ENCODE measurements at regions not wholly inside any gene's neighbourhood (a gene's known extent, or its start where the extent isn't known, plus 50 kb on each side); places are given as distances from the start of the nearest gene placed in this dataset.

DNA sequence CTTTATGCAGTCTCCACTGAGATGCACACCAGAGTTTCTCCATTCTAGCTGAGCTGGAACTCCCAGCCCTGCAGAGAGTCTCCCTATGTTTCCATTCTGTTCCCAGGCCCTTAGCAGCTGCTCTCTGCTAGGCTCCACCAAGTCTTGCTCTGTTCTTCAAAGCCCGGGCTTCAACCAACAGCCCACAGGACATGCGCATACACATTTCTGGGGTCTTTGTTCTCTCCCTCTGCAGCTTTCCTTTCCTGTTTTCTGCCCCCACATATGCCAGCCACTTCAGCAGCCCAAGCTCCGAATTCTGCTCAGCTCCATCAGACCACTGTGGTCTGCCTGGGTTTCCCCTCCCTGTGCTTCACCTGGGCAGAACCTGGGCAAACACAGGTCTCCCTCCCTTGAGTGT, 205.9 kb downstream of the CBLN1 start:
- TF ChIP-seq POLR2A (IDR thresholded peaks at IDR 0.05) (no peak), EP300 (IDR thresholded peaks at IDR 0.05) (no peak)
- TF ChIP-seq, protein P1, sequence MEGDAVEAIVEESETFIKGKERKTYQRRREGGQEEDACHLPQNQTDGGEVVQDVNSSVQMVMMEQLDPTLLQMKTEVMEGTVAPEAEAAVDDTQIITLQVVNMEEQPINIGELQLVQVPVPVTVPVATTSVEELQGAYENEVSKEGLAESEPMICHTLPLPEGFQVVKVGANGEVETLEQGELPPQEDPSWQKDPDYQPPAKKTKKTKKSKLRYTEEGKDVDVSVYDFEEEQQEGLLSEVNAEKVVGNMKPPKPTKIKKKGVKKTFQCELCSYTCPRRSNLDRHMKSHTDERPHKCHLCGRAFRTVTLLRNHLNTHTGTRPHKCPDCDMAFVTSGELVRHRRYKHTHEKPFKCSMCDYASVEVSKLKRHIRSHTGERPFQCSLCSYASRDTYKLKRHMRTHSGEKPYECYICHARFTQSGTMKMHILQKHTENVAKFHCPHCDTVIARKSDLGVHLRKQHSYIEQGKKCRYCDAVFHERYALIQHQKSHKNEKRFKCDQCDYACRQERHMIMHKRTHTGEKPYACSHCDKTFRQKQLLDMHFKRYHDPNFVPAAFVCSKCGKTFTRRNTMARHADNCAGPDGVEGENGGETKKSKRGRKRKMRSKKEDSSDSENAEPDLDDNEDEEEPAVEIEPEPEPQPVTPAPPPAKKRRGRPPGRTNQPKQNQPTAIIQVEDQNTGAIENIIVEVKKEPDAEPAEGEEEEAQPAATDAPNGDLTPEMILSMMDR (IDR thresholded peaks at IDR 0.05) = no peak
- Histone ChIP-seq H3K9me3 (no peaks in the 10 kb centered on the region), H3K4me1 (no peaks in the 10 kb centered on the region), H3K27me3 (no peaks in the 10 kb centered on the region), H3K36me3 (no peaks in the 10 kb centered on the region), H3K4me3 (no peak overlapping the region), H3K27ac (no peak overlapping the region)
- 68% methylated on average over 3 of the region's 3 CpGs for WGBS
- no peak for DNase-seq (ENCODE audit: low spot score in 2 of 2)

DNA sequence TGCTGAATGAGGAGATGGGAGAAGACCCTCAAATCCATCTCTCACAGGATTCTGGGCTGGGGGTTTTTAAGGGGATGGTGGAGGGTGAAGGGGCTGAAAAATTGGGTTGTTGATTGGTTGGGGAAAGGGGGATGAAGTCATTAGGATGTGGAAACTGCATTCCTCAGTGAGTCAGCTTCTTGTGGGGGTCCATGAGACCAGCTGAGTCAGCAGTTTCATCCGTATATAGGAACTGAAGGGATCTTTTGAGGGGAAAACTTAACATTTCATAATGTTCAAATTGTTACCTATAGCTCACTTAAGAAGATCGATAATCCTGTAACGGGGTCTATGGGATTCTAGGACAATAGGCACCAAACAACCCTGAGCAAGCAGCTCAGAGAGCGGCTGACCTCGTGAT, 213.4 kb downstream of the CBLN1 start:
- Histone ChIP-seq H3K27me3 (no peaks in the 10 kb centered on the region), H3K4me3 (no peak overlapping the region), H3K36me3 (no peaks in the 10 kb centered on the region), H3K27ac (no peak overlapping the region), H3K9me3 (no peaks in the 10 kb centered on the region), H3K4me1 (no peaks in the 10 kb centered on the region)
- no peak for TF ChIP-seq POLR2A (IDR thresholded peaks at IDR 0.05)
- TF ChIP-seq POLR2AphosphoS5 (IDR thresholded peaks at IDR 0.05) = no peak
- TF ChIP-seq, protein P1 (IDR thresholded peaks at IDR 0.05) = no peak
- no peak for TF ChIP-seq EP300 (IDR thresholded peaks at IDR 0.05)
- DNase-seq (ENCODE audit: low spot score in 2 of 2) = no peak
- WGBS = 84% methylated on average over 5 of the region's 5 CpGs

DNA sequence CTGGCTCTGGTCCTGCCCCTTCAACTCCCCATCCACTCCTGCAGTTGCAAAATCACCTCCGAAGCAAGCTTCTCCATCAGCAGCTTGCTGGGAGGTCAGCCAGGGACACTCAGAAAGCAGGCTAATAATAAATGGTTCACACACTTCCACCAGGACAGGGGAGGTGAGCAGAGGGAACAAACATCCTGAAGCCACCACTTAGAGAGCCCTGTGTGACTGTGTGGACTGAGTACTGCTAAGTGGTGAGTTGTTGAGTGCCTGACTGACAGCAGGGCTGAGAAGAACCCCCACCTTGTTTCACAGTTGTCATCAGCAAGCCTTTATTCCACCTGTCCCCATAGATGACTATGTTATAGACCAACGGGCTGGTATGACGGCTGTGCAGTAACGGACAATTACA, 213.9 kb downstream of the CBLN1 start:
- 63% methylated on average over 4 of the region's 4 CpGs for WGBS
- Histone ChIP-seq H3K36me3 (no peaks in the 10 kb centered on the region), H3K27ac (no peak overlapping the region), H3K4me1 (no peaks in the 10 kb centered on the region), H3K27me3 (no peaks in the 10 kb centered on the region), H3K4me3 (no peak overlapping the region), H3K9me3 (no peaks in the 10 kb centered on the region)
- no peak for TF ChIP-seq EP300 (IDR thresholded peaks at IDR 0.05)
- no peak for DNase-seq (ENCODE audit: low spot score in 2 of 2)

DNA sequence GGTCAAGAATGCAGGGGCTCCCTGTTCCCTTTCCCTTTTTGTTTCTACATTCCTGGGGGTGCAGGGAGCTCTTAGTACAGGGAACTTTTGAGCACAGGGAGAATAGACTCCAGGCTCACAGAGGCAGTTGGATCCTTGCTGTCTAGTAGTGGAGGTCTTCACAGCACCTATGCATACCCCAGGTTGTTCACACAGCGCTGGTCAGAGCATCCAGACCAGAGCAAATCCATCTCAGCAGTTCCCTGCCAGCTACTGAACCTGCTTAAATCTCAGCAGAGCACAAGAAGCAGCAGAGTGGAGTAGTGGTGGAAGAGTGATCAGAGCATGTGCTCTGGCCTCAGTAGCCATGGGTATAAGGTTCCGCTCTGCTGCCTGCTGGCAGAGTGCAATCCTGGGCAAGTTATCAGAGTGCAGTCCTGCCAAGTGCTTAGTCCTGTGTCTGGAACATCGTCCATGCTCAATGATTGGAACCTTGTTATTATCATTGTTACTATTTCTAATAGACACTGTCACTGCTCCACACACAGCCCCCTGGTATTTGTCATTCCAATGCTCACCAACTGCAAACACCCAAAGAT, 220.4 kb downstream of the CBLN1 start:
- Histone ChIP-seq H3K27ac (no peak overlapping the region), H3K9me3 (no peaks in the 10 kb centered on the region), H3K36me3 (no peaks in the 10 kb centered on the region), H3K27me3 (no peaks in the 10 kb centered on the region), H3K4me1 (no peaks in the 10 kb centered on the region), H3K4me3 (no peak overlapping the region)
- DNase-seq (ENCODE audit: low spot score in 2 of 2) = no peak
- 80% methylated on average over 3 of the region's 3 CpGs for WGBS
- TF ChIP-seq EP300 (IDR thresholded peaks at IDR 0.05) (no peak), POLR2A (IDR thresholded peaks at IDR 0.05) (no peak), POLR2AphosphoS5 (IDR thresholded peaks at IDR 0.05) (no peak)
- TF ChIP-seq, protein P1 (IDR thresholded peaks at IDR 0.05) = no peak

DNA sequence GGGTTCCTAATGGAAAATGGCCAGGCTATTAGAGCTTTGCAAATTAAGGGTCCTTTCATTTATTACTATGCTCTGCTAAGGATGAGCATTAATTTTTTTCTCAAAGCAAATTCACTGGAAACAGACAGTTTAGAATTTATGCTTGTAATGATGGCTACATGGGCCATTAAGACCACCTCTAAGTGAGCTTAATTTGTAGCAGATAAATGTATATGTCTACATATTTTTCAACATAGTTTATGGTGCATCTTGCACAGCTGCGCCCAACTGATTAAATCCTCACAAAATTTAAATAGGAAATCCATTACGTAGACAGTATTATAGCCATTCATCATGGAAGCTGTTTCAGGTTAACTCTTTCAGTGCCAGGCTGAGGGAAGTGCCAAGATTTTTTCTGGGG, 220.9 kb downstream of the CBLN1 start:
- H3K4me1 ChIP-seq = no peaks in the 10 kb centered on the region
- no peak overlapping the region for H3K4me3 ChIP-seq
- no peak for DNase-seq (ENCODE audit: low spot score in 2 of 2)
- H3K9me3 ChIP-seq = no peaks in the 10 kb centered on the region
- no peaks in the 10 kb centered on the region for H3K36me3 ChIP-seq
- no peaks in the 10 kb centered on the region for H3K27me3 ChIP-seq
- 18% methylated on average over 2 of the region's 2 CpGs for whole genome bisulfite sequencing
- no peak overlapping the region for H3K27ac ChIP-seq
- TF ChIP-seq POLR2AphosphoS5 (IDR thresholded peaks at IDR 0.05) (no peak), EP300 (IDR thresholded peaks at IDR 0.05) (no peak), POLR2A (IDR thresholded peaks at IDR 0.05) (no peak)
- TF ChIP-seq, protein P1 (IDR thresholded peaks at IDR 0.05) = no peak

DNA sequence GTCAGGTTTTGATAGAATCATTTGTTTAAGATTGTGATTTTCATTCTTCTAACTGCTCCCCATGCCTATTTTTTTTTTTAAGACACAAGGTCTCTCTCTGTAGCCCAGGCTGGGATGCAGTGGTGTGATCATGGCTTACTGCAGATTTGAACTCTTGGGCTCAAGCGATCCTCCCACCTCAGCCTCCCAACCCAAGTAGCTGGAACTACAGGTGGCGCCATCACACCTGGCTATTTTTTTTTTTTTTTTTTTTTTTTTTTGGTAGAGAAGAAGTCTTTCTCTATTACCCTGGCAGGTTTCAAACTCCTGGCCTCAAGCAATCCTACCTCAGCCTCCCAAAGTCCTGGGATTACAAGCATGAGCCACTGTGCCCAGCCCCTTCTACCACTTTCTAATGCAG, 223.3 kb downstream of the CBLN1 start:
- no peaks in the 10 kb centered on the region for H3K4me1 ChIP-seq
- 69% methylated on average over 2 of the region's 2 CpGs for WGBS
- no peak for DNase-seq (ENCODE audit: low spot score in 2 of 2)
- H3K4me3 ChIP-seq = no peak overlapping the region
- TF ChIP-seq, protein P1 (IDR thresholded peaks at IDR 0.05) = no peak
- TF ChIP-seq POLR2A (IDR thresholded peaks at IDR 0.05) (no peak), POLR2AphosphoS5 (IDR thresholded peaks at IDR 0.05) (no peak), EP300 (IDR thresholded peaks at IDR 0.05) (no peak)
- no peak overlapping the region for H3K27ac ChIP-seq
- no peaks in the 10 kb centered on the region for H3K36me3 ChIP-seq
- no peaks in the 10 kb centered on the region for H3K27me3 ChIP-seq
- H3K9me3 ChIP-seq = no peaks in the 10 kb centered on the region

Measured in suprapubic skin (tissue), 4 donors.